ENCODE measurements at regions not wholly inside any gene's neighbourhood (a gene's known extent, or its start where the extent isn't known, plus 50 kb on each side); places are given as distances from the start of the nearest gene placed in this dataset.

DNA sequence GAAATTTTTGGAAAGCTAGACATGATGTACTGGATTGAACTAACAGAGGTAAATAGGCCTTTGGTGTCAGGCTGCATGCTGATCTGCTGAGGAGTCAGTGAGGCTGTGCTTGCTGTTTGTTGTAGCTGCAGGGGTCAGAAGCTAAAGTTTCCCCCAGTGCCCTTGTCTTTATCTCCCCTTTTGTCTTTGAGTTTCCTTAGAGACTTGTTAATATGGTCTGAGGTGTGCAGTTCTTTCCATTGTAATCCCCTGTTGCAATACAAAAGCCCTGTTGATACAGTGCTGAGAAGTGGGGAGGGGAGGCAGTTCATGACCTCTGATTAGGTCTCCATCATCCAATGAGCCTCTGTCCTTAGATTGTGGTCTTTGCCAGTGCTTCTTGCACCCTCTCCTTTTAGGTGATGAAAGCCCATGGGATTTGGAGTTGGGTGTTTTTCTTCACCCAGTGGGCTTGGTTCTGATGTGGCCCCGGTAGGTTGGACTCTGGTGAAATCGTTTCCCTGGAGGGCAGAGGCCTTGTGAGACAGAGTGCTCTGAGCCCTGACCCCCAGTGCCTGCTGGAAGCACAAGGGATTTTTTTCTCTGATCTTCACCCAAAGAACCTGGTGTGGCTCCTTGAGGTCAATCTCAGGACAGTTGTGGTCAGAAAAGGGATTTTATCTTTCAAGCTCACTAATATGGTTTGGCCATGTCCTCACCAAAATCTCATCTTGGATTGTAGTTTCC is 163.1 kb downstream of the TMEM18 start:
- DNase-seq (ENCODE audit: low read depth): no peak
- TF ChIP-seq CTCF (IDR thresholded peaks at IDR 0.05; ENCODE audit: low read length, missing control alignments): no peak
- H3K4me3 ChIP-seq (replicated peaks; ENCODE audit: low read depth, low read length): no peak overlapping the region

DNA sequence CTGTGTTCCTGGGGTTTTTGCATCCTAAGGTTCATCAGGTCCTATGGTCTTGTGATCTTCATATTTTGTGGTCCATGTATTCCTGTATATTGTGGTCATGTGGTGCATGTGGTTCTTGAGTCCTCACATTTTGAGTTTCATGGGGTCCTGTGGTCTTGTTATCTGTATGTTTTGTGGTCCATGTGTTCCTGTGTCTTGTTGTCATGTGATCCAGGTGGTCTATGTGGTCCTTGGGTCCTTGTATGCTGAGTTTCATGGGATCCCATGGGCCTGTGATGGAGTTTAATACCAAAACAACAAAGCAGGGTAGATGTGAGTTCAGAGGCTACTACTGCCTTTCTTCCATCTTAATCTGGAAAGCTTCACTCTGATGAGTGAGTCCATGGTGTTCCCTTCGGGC is 166.4 kb downstream of the TMEM18 start:
- H3K4me3 ChIP-seq (replicated peaks; ENCODE audit: low read depth, low read length): no peak overlapping the region
- no peak for TF ChIP-seq CTCF (IDR thresholded peaks at IDR 0.05; ENCODE audit: low read length, missing control alignments)
- no peak for DNase-seq (ENCODE audit: low read depth)

GRCh38 chr2:509888-510287 is 167.3 kb downstream of the TMEM18 start:
- no peak for DNase-seq (ENCODE audit: low read depth)
- no peak overlapping the region for H3K4me3 ChIP-seq (replicated peaks; ENCODE audit: low read depth, low read length)
- TF ChIP-seq CTCF (IDR thresholded peaks at IDR 0.05; ENCODE audit: low read length, missing control alignments): no peak

DNA sequence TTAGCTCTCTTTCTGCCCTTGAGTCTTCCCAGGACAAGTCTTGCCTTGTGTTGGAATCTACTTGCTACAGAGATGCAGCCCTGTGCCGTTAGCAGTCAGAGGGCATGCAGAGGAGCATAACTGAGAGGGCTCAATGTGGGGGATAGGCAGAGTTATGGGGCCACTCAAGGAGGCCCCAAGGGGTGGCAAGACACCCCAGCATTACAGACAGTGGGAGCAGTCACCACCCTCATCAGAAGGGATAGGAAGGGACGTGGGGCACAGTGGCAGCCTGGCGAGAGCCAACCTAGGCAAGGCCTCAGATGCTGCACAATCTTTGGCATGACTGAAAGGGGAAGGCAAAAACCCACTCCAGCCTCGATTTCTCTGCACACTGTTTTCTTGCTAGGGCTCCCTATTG is 169.1 kb downstream of the TMEM18 start:
- TF ChIP-seq CTCF (IDR thresholded peaks at IDR 0.05; ENCODE audit: low read length, missing control alignments): no peak

DNA sequence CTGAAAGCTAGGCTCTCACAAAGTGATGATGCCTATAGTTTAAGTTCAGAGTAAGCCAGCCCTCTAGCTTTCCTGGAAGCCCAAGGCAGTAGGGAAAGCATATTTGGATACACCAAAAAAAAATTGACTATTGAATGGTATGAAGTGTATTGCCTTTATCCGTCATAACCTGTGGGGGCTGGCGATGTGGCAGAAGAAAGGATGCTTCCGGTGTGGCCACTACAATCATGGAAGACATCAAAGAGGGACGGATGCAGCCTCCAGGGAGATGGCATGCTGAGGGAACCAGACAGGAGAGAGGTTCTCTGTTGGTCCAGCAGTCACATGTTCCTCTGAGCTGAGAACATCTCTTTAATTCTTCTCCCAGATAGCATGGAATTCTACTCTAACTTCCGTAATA is 170.3 kb downstream of the TMEM18 start:
- no peak for DNase-seq (ENCODE audit: low read depth)
- no peak for TF ChIP-seq CTCF (IDR thresholded peaks at IDR 0.05; ENCODE audit: low read length, missing control alignments)
- no peak overlapping the region for H3K4me3 ChIP-seq (replicated peaks; ENCODE audit: low read depth, low read length)

More for the DNA sequence above, 169.1 kb downstream of the TMEM18 start:
- no peak overlapping the region for H3K4me3 ChIP-seq (replicated peaks; ENCODE audit: low read depth, low read length)
- DNase-seq (ENCODE audit: low read depth): no peak

GRCh38 chr2:506451-506850 is 170.8 kb downstream of the TMEM18 start:
- no peak overlapping the region for H3K4me3 ChIP-seq (replicated peaks; ENCODE audit: low read depth, low read length)
- no peak for TF ChIP-seq CTCF (IDR thresholded peaks at IDR 0.05; ENCODE audit: low read length, missing control alignments)
- no peak for DNase-seq (ENCODE audit: low read depth)

DNA sequence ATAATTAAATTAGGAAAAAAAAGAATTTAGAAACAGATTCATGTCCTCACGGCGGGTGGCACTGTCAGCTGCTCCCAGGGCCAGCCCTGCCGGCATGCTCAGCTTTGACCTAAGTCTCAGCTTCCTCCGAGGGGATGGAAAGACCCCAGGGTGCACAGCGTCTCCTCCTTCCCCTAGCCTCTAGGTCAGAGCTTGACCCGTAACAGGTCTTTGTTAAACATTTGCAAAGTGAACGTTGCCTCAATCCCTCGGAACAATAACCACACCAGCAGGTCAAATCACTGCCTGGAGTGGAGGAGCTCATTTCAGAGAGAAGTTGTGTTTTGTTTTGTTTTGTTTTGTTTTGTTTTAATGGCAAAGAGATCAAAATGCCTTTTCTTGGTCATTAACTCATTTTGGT is 171.3 kb downstream of the TMEM18 start:
- no peak for TF ChIP-seq CTCF (IDR thresholded peaks at IDR 0.05; ENCODE audit: low read length, missing control alignments)
- no peak for DNase-seq (ENCODE audit: low read depth)
- no peak overlapping the region for H3K4me3 ChIP-seq (replicated peaks; ENCODE audit: low read depth, low read length)

Data from fibroblast of pulmonary artery (primary cell).